ENCODE measurements at regions not wholly inside any gene's neighbourhood (a gene's known extent, or its start where the extent isn't known, plus 50 kb on each side); places are given as distances from the start of the nearest gene placed in this dataset.

GRCh38 chr11:71148716-71149115, 103.7 kb downstream of the SHANK2 start:
- TF ChIP-seq EZH2phosphoT487 (IDR thresholded peaks at IDR 0.05; ENCODE audit: borderline replicate concordance) = no peak
- no peak for TF ChIP-seq CTCF (conservative IDR thresholded peaks at IDR 0.05; ENCODE audit: low read length)
